K562 (cell line): ENCODE measurements at regions not wholly inside any gene's neighbourhood (a gene's known extent, or its start where the extent isn't known, plus 50 kb on each side); places are given as distances from the start of the nearest gene placed in this dataset.
"Not testable (repeated sequence)": the region's sequence is repeated elsewhere in the genome, so short reads cannot be mapped to it uniquely, and the experiment has no call there.

Experiments
- E2F3 ChIP-seq: fragments of 250-450 bp; sonication (Bioruptor Pico); IDR thresholded peaks from 2 replicates; pipeline ENCODE4 v1.4.0; 2020; ENCODE audit warnings: mild to moderate bottlenecking
- L3MBTL2 ChIP-seq: fragments of 450-650 bp; IDR thresholded peaks from 2 replicates; pipeline ENCODE4 v1.6.1; 2016; ENCODE audit warnings: mild to moderate bottlenecking, moderate library complexity
- PTRF ChIP-seq: fragments of 450-650 bp; IDR thresholded peaks from 2 replicates; pipeline ENCODE4 v1.6.1; 2016; ENCODE audit warnings: mild to moderate bottlenecking, missing genetic modification characterization, missing compliant biosample characterization
- ZNF140 ChIP-seq: fragments of 250-450 bp; sonication (Bioruptor Pico); IDR thresholded peaks from 2 replicates; pipeline ENCODE4 v1.8.0; 2021; ENCODE audit warnings: moderate library complexity, mild to moderate bottlenecking, inconsistent platforms
- ZNF695 ChIP-seq: fragments of 450-650 bp; formaldehyde crosslinking; IDR thresholded peaks from 2 replicates; pipeline ENCODE4 v1.4.0; 2020; ENCODE audit warnings: mild to moderate bottlenecking, moderate library complexity
- TF ChIP-seq, protein P1 (sequence below): fragments of 250-450 bp; sonication (Bioruptor Pico); IDR thresholded peaks from 2 replicates; pipeline ENCODE4 v1.4.0; 2020; ENCODE audit warnings: mild to moderate bottlenecking, moderate library complexity
- TF ChIP-seq, protein P2 (sequence below): fragments of 450-650 bp; IDR thresholded peaks from 2 replicates; pipeline ENCODE4 v1.6.1; 2016; ENCODE audit warnings: mild to moderate bottlenecking
- TF ChIP-seq, protein P3 (sequence below): fragments of 450-650 bp; IDR thresholded peaks from 2 replicates; pipeline ENCODE4 v1.6.1; 2016; ENCODE audit warnings: antibody characterized with exemption
- TF ChIP-seq, protein P4 (sequence below), 2 experiments: fragments of 450-650 bp; conservative IDR thresholded peaks; 2 replicates each; pipeline ENCODE4 v1.6.1; 2017; ENCODE audit warnings: mild to moderate bottlenecking in 2 of 2, moderate library complexity in 2 of 2
- TF ChIP-seq, protein P5 (sequence below): fragments of 250-450 bp; sonication (Bioruptor Pico); IDR thresholded peaks from 2 replicates; pipeline ENCODE4 v1.8.0; 2022; ENCODE audit warnings: moderate library complexity, mild to moderate bottlenecking, inconsistent platforms
- TF ChIP-seq, protein P6 (sequence below): fragments of 250-450 bp; sonication (Bioruptor Pico); IDR thresholded peaks from 2 replicates; pipeline ENCODE4 v1.4.0; 2020
- TF ChIP-seq, protein P7 (sequence below): fragments of 250-450 bp; sonication (Bioruptor Pico); IDR thresholded peaks from 2 replicates; pipeline ENCODE4 v1.8.0; 2021; ENCODE audit warnings: mild to moderate bottlenecking, moderate library complexity
- TF ChIP-seq, protein P8 (sequence below), 2 experiments: fragments of 250-450 bp in 1 of 2; fragments of 450-650 bp in 1 of 2; sonication (Bioruptor Pico) in 1 of 2; IDR thresholded peaks; 2 replicates each; pipeline versions ENCODE4 v1.6.1 to v1.8.0; 2016 to 2021; ENCODE audit warnings: mild to moderate bottlenecking in 2 of 2, moderate library complexity in 2 of 2, missing compliant biosample characterization in 1 of 2, missing genetic modification characterization in 1 of 2

DNA sequence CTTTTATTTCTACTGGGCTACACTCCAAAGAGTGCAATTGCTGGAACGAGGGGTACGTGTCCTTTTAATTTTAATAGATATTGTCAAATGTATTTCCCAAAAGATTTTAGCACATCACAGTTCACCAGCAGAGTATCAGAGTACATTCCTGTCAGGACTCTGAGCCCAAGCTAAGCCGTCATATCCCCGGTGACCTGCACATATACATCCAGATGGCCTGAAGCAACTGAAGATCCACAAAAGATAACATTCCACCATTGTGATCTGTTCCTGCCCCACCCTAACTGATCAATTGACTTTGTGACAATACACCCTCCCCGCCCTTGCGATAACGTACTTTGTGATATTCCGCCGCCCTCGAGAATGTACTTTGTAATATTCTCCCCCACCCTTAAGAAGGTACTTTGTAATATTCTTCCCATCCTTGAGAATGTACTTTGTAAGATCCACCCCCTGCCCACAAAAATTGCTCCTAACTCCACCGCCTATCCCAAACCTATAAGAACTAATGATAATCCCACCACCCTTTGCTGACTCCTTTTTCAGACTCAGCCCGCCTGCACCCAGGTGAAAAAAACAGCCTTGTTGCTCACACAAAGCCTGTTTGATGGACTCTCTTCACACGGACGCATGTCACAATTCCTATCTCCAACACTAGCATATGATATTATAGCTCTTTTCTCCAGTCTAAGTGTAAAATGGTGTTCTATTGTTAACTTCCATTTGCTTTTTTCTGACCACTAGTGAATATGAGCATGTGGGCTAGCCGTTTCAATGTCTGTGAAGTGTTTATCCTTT lies 93.6 kb downstream of the CCDC71L start (continued):
- TF ChIP-seq, protein P1, sequence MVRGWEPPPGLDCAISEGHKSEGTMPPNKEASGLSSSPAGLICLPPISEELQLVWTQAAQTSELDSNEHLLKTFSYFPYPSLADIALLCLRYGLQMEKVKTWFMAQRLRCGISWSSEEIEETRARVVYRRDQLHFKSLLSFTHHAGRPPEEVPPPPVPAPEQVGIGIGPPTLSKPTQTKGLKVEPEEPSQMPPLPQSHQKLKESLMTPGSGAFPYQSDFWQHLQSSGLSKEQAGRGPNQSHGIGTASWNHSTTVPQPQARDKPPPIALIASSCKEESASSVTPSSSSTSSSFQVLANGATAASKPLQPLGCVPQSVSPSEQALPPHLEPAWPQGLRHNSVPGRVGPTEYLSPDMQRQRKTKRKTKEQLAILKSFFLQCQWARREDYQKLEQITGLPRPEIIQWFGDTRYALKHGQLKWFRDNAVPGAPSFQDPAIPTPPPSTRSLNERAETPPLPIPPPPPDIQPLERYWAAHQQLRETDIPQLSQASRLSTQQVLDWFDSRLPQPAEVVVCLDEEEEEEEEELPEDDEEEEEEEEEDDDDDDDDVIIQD (CRISPR knock-in tag): 0 out of 2 replicates have a peak, but pooled peaks have one; percentile 54
- TF ChIP-seq, protein P2, sequence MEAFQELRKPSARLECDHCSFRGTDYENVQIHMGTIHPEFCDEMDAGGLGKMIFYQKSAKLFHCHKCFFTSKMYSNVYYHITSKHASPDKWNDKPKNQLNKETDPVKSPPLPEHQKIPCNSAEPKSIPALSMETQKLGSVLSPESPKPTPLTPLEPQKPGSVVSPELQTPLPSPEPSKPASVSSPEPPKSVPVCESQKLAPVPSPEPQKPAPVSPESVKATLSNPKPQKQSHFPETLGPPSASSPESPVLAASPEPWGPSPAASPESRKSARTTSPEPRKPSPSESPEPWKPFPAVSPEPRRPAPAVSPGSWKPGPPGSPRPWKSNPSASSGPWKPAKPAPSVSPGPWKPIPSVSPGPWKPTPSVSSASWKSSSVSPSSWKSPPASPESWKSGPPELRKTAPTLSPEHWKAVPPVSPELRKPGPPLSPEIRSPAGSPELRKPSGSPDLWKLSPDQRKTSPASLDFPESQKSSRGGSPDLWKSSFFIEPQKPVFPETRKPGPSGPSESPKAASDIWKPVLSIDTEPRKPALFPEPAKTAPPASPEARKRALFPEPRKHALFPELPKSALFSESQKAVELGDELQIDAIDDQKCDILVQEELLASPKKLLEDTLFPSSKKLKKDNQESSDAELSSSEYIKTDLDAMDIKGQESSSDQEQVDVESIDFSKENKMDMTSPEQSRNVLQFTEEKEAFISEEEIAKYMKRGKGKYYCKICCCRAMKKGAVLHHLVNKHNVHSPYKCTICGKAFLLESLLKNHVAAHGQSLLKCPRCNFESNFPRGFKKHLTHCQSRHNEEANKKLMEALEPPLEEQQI: peak; percentile 70
- TF ChIP-seq, protein P3, sequence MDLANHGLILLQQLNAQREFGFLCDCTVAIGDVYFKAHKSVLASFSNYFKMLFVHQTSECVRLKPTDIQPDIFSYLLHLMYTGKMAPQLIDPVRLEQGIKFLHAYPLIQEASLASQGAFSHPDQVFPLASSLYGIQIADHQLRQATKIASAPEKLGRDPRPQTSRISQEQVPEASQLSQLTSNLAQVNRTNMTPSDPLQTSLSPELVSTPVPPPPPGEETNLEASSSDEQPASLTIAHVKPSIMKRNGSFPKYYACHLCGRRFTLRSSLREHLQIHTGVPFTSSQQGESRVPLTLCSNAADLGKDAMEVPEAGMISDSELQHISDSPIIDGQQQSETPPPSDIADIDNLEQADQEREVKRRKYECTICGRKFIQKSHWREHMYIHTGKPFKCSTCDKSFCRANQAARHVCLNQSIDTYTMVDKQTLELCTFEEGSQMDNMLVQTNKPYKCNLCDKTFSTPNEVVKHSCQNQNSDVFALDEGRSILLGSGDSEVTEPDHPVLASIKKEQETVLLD: 0 out of 2 replicates have a peak, but pooled peaks have one; percentile 38
- TF ChIP-seq E2F3 (CRISPR knock-in tag): peak; percentile 67; the same call in 1 of the 2 replicates
- TF ChIP-seq, protein P4, sequence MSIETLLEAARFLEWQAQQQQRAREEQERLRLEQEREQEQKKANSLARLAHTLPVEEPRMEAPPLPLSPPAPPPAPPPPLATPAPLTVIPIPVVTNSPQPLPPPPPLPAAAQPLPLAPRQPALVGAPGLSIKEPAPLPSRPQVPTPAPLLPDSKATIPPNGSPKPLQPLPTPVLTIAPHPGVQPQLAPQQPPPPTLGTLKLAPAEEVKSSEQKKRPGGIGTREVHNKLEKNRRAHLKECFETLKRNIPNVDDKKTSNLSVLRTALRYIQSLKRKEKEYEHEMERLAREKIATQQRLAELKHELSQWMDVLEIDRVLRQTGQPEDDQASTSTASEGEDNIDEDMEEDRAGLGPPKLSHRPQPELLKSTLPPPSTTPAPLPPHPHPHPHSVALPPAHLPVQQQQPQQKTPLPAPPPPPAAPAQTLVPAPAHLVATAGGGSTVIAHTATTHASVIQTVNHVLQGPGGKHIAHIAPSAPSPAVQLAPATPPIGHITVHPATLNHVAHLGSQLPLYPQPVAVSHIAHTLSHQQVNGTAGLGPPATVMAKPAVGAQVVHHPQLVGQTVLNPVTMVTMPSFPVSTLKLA (conservative IDR thresholded peaks at IDR 0.05): 0 out of 4 replicates have a peak, but pooled peaks of 1 of the 2 experiments have one; percentile 12
- TF ChIP-seq, protein P5, sequence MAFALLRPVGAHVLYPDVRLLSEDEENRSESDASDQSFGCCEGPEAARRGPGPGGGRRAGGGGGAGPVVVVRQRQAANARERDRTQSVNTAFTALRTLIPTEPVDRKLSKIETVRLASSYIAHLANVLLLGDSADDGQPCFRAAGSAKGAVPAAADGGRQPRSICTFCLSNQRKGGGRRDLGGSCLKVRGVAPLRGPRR (CRISPR knock-in tag): peak; percentile 88
- TF ChIP-seq, protein P6, sequence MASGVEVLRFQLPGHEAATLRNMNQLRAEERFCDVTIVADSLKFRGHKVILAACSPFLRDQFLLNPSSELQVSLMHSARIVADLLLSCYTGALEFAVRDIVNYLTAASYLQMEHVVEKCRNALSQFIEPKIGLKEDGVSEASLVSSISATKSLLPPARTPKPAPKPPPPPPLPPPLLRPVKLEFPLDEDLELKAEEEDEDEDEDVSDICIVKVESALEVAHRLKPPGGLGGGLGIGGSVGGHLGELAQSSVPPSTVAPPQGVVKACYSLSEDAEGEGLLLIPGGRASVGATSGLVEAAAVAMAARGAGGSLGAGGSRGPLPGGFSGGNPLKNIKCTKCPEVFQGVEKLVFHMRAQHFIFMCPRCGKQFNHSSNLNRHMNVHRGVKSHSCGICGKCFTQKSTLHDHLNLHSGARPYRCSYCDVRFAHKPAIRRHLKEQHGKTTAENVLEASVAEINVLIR: peak; percentile 24; the same call in 1 of the 2 replicates
- TF ChIP-seq, protein P7, sequence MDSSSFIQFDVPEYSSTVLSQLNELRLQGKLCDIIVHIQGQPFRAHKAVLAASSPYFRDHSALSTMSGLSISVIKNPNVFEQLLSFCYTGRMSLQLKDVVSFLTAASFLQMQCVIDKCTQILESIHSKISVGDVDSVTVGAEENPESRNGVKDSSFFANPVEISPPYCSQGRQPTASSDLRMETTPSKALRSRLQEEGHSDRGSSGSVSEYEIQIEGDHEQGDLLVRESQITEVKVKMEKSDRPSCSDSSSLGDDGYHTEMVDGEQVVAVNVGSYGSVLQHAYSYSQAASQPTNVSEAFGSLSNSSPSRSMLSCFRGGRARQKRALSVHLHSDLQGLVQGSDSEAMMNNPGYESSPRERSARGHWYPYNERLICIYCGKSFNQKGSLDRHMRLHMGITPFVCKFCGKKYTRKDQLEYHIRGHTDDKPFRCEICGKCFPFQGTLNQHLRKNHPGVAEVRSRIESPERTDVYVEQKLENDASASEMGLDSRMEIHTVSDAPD: peak; percentile 74
- TF ChIP-seq L3MBTL2: peak; percentile 61; the same call in 1 of the 2 replicates
- peak; percentile 86 for TF ChIP-seq PTRF (tag)
- peak; percentile 63; the same call in 1 of the 2 replicates for TF ChIP-seq ZNF695 (CRISPR knock-in tag)
- TF ChIP-seq, protein P8, sequence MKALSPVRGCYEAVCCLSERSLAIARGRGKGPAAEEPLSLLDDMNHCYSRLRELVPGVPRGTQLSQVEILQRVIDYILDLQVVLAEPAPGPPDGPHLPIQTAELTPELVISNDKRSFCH (CRISPR knock-in tag; IDR thresholded peaks at IDR 0.05): not testable (repeated sequence)
- TF ChIP-seq, protein P8 (tag; IDR thresholded peaks at IDR 0.05): peak; percentile 67
- 0 out of 2 replicates have a peak, but pooled peaks have one; percentile 13 for TF ChIP-seq ZNF140
